Neural progenitor cell (in vitro differentiated cells): ENCODE measurements at regions not wholly inside any gene's neighbourhood (a gene's known extent, or its start where the extent isn't known, plus 50 kb on each side); places are given as distances from the start of the nearest gene placed in this dataset.

Experiments
- DNase-seq: peaks from one replicate; pipeline ENCODE4 v3.0.0-alpha.2; 2016; ENCODE audit warnings: low spot score
- H2AFZ ChIP-seq: fragments of 200-600 bp; sonication (generic); replicated peaks from 2 replicates; pipeline ENCODE4 v1.6.1; 2016; ENCODE audit warnings: antibody characterized with exemption
- H3F3A ChIP-seq: fragments of 200-600 bp; sonication (generic); 2 replicates; pipeline ENCODE4 v1.6.1; 2016; ENCODE audit warnings: antibody characterized with exemption, low read depth
- H3K27ac ChIP-seq: fragments of 200-600 bp; sonication (generic); 2 replicates; pipeline ENCODE4 v1.5.1; 2016; ENCODE audit warnings: mild to moderate bottlenecking
- H3K27me3 ChIP-seq: fragments of 200-600 bp; sonication (generic); 2 replicates; pipeline ENCODE4 v1.6.1; 2016; ENCODE audit warnings: mild to moderate bottlenecking, moderate library complexity
- H3K36me3 ChIP-seq: fragments of 200-600 bp; sonication (generic); 2 replicates; pipeline ENCODE4 v1.5.1; 2016
- H3K4me1 ChIP-seq: fragments of 200-600 bp; sonication (generic); 2 replicates; pipeline ENCODE4 v1.6.1; 2016; ENCODE audit warnings: mixed run types
- H3K4me2 ChIP-seq: fragments of 200-600 bp; sonication (generic); 2 replicates; pipeline ENCODE4 v1.6.1; 2016
- H3K4me3 ChIP-seq: fragments of 200-600 bp; sonication (generic); 2 replicates; pipeline ENCODE4 v1.5.1; 2016
- H3K79me2 ChIP-seq: fragments of 200-600 bp; sonication (generic); 2 replicates; pipeline ENCODE4 v1.6.1; 2016; ENCODE audit warnings: low read depth
- H3K9ac ChIP-seq: fragments of 200-600 bp; sonication (generic); 2 replicates; pipeline ENCODE4 v1.6.1; 2016
- H3K9me3 ChIP-seq: fragments of 200-600 bp; sonication (generic); 2 replicates; pipeline ENCODE4 v1.5.1; 2016; ENCODE audit warnings: low read depth
- H4K20me1 ChIP-seq: fragments of 200-600 bp; sonication (generic); 2 replicates; pipeline ENCODE4 v1.6.1; 2016; ENCODE audit warnings: low read depth
- H3K27ac Mint-ChIP-seq: 3 replicates; pipeline ENCODE4 v1.8.0; 2021; ENCODE audit warnings: mixed read lengths
- H3K27me3 Mint-ChIP-seq: 2 replicates; pipeline ENCODE4 v1.8.0; 2022; ENCODE audit warnings: low read depth, mild to moderate bottlenecking, inconsistent platforms, moderate library complexity, mixed read lengths; ENCODE audit not compliant: insufficient read depth
- H3K36me3 Mint-ChIP-seq: 3 replicates; pipeline ENCODE4 v1.8.0; 2021; ENCODE audit warnings: mixed read lengths
- H3K4me1 Mint-ChIP-seq: 3 replicates; pipeline ENCODE4 v1.8.0; 2021; ENCODE audit warnings: mixed read lengths
- H3K4me3 Mint-ChIP-seq: 3 replicates; pipeline ENCODE4 v1.8.0; 2021; ENCODE audit warnings: mild to moderate bottlenecking, moderate library complexity, mixed read lengths
- H3K9me3 Mint-ChIP-seq: 3 replicates; pipeline ENCODE4 v1.8.0; 2020; ENCODE audit warnings: mixed read lengths
- CTCF ChIP-seq: fragments of 200-600 bp; sonication (generic); IDR thresholded peaks from 2 replicates; pipeline ENCODE4 v1.5.1; 2017; ENCODE audit warnings: antibody characterized with exemption, mild to moderate bottlenecking
- EZH2 ChIP-seq: fragments of 200-600 bp; sonication (generic); IDR thresholded peaks from 2 replicates; pipeline ENCODE4 v1.6.1; 2017; ENCODE audit warnings: antibody characterized with exemption, mild to moderate bottlenecking, moderate library complexity
- EZH2phosphoT487 ChIP-seq: fragments of 200-600 bp; sonication (generic); IDR thresholded peaks from 2 replicates; pipeline ENCODE4 v1.6.1; 2017; ENCODE audit warnings: antibody characterized with exemption

DNA sequence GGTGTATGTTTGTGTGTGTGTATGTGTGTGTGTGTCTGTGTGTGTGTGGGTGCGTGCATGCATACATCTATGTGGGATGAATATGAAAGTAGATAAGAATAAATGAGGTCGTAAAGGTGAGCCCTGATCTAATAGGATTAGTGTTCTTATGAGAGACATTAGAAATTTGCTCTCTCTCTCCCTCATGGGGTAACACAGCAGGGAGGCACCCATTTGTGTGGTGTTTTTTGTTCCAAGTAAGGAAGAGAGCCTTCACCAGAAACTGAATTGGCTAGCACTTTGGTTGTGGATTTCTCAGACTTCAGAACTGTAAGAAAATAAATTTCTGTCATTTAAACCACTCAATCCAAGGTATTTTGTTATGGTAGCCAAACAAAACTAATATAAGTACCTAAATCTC lies 353.7 kb upstream of the CHRM2 start:
- H3K4me3 Mint-ChIP-seq: no peak overlapping the region
- Histone ChIP-seq H3K36me3 (no peaks in the 10 kb centered on the region), H3K79me2 (no peaks in the 10 kb centered on the region), H3K4me3 (no peak overlapping the region), H3K9ac (no peak overlapping the region), H3K4me2 (peak overlapping the region; percentile 36), H3K9me3 (no peaks in the 10 kb centered on the region), H2AFZ (no peak overlapping the region), H3K27me3 (no peaks in the 10 kb centered on the region), H4K20me1 (no peaks in the 10 kb centered on the region), H3F3A (peaks cover 4% of the 10 kb centered on the region), H3K27ac (no peak overlapping the region), H3K4me1 (peaks cover 9% of the 10 kb centered on the region)
- H3K36me3 Mint-ChIP-seq: no peaks in the 10 kb centered on the region
- DNase-seq: peak; percentile 50
- H3K4me1 Mint-ChIP-seq: peaks cover 14% of the 10 kb centered on the region
- TF ChIP-seq EZH2phosphoT487: peak; percentile 45
- TF ChIP-seq EZH2: no peak
- TF ChIP-seq CTCF: no peak
- H3K27ac Mint-ChIP-seq: no peak overlapping the region
- H3K27me3 Mint-ChIP-seq: no peaks in the 10 kb centered on the region
- H3K9me3 Mint-ChIP-seq: no peaks in the 10 kb centered on the region

- H3K4me2 ChIP-seq: no peak overlapping the region
- no peak overlapping the region for H3K4me3 ChIP-seq
- DNase-seq: no peak
- no peaks in the 10 kb centered on the region for H3K79me2 ChIP-seq
- TF ChIP-seq CTCF: no peak
- no peak for TF ChIP-seq EZH2
- no peak for TF ChIP-seq EZH2phosphoT487
- no peak overlapping the region for H2AFZ ChIP-seq
- H3K4me3 Mint-ChIP-seq: no peak overlapping the region
- H3K9me3 ChIP-seq: no peaks in the 10 kb centered on the region
- H3K27ac ChIP-seq: no peak overlapping the region
- H3K27ac Mint-ChIP-seq: no peak overlapping the region
- no peaks in the 10 kb centered on the region for H3K27me3 Mint-ChIP-seq
- H3K36me3 ChIP-seq: no peaks in the 10 kb centered on the region
- H4K20me1 ChIP-seq: no peaks in the 10 kb centered on the region
- peaks cover 7% of the 10 kb centered on the region for H3F3A ChIP-seq
- no peak overlapping the region for H3K9ac ChIP-seq
- no peaks in the 10 kb centered on the region for H3K27me3 ChIP-seq
- peaks cover 15% of the 10 kb centered on the region for H3K4me1 ChIP-seq
- H3K36me3 Mint-ChIP-seq: no peaks in the 10 kb centered on the region
- H3K9me3 Mint-ChIP-seq: no peaks in the 10 kb centered on the region
- H3K4me1 Mint-ChIP-seq: peaks cover 21% of the 10 kb centered on the region
Observed at GRCh38 chr7:136513744-136514143, 354.7 kb upstream of the CHRM2 start.

- Mint-ChIP-seq H3K9me3 (no peaks in the 10 kb centered on the region), H3K36me3 (no peaks in the 10 kb centered on the region), H3K27ac (peak overlapping the region; percentile 35), H3K4me1 (peaks cover 13% of the 10 kb centered on the region), H3K27me3 (no peaks in the 10 kb centered on the region), H3K4me3 (no peak overlapping the region)
- TF ChIP-seq EZH2phosphoT487 (no peak), CTCF (no peak), EZH2 (no peak)
- H2AFZ ChIP-seq: peak overlapping the region; percentile 37
- H3K4me3 ChIP-seq: no peak overlapping the region
- no peaks in the 10 kb centered on the region for H4K20me1 ChIP-seq
- peak overlapping the region; percentile 19 for H3K4me2 ChIP-seq
- H3K4me1 ChIP-seq: peaks cover 12% of the 10 kb centered on the region
- H3K79me2 ChIP-seq: no peaks in the 10 kb centered on the region
- H3K36me3 ChIP-seq: no peaks in the 10 kb centered on the region
- H3K27ac ChIP-seq: peak overlapping the region; percentile 48
- no peaks in the 10 kb centered on the region for H3K27me3 ChIP-seq
- no peak overlapping the region for H3K9ac ChIP-seq
- DNase-seq: peak; percentile 57
- H3F3A ChIP-seq: peaks cover 7% of the 10 kb centered on the region
- H3K9me3 ChIP-seq: no peaks in the 10 kb centered on the region
Observed at GRCh38 chr7:136509466-136509865, 359.0 kb upstream of the CHRM2 start.

- H3K4me1 Mint-ChIP-seq: peaks cover under 1% of the 10 kb centered on the region
- no peak for DNase-seq
Observed at GRCh38 chr7:136502162-136502561, 366.3 kb upstream of the CHRM2 start.

More at GRCh38 chr7:136502162-136502561, 366.3 kb upstream of the CHRM2 start:
- no peaks in the 10 kb centered on the region for H3K36me3 Mint-ChIP-seq
- TF ChIP-seq EZH2phosphoT487 (no peak), EZH2 (no peak), CTCF (no peak)
- Histone ChIP-seq H3K9me3 (no peaks in the 10 kb centered on the region), H3K27ac (no peak overlapping the region), H3K4me3 (no peak overlapping the region), H4K20me1 (no peaks in the 10 kb centered on the region), H3K79me2 (no peaks in the 10 kb centered on the region), H3K36me3 (no peaks in the 10 kb centered on the region), H3F3A (no peaks in the 10 kb centered on the region), H3K9ac (no peak overlapping the region), H2AFZ (no peak overlapping the region), H3K4me1 (no peaks in the 10 kb centered on the region), H3K27me3 (no peaks in the 10 kb centered on the region), H3K4me2 (no peak overlapping the region)
- no peaks in the 10 kb centered on the region for H3K27me3 Mint-ChIP-seq
- no peaks in the 10 kb centered on the region for H3K9me3 Mint-ChIP-seq
- H3K4me3 Mint-ChIP-seq: no peak overlapping the region
- no peak overlapping the region for H3K27ac Mint-ChIP-seq
